ENCODE measurements at regions not wholly inside any gene's neighbourhood (a gene's known extent, or its start where the extent isn't known, plus 50 kb on each side); places are given as distances from the start of the nearest gene placed in this dataset.

DNA sequence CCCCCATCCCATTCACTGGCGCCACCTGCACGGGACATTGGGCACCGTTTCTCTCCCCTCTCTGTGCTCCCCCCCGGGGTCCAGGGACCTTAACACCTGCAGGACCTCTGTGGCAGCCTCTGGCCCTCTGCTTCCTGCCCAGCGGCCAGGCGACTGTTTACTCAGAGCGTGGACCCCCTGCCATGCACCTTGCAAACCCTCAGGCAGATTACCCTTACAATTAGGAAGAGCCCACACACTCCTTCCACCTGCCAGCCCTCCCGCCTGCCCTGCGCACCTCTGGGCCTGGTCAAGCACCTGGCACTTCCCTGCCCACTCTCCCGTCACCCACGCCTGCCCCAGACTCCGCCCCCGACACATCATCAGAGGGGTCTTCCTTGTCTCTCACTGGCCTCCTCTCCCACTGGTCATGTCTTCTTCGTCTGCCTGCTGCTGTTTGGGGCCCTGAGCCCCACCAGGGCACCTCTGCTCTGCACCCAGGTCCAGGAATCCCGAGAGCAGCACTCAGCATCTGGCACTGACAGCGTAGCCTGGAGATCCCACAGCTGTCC is 281.3 kb upstream of the IRX4 start:
- TF ChIP-seq, protein P1, sequence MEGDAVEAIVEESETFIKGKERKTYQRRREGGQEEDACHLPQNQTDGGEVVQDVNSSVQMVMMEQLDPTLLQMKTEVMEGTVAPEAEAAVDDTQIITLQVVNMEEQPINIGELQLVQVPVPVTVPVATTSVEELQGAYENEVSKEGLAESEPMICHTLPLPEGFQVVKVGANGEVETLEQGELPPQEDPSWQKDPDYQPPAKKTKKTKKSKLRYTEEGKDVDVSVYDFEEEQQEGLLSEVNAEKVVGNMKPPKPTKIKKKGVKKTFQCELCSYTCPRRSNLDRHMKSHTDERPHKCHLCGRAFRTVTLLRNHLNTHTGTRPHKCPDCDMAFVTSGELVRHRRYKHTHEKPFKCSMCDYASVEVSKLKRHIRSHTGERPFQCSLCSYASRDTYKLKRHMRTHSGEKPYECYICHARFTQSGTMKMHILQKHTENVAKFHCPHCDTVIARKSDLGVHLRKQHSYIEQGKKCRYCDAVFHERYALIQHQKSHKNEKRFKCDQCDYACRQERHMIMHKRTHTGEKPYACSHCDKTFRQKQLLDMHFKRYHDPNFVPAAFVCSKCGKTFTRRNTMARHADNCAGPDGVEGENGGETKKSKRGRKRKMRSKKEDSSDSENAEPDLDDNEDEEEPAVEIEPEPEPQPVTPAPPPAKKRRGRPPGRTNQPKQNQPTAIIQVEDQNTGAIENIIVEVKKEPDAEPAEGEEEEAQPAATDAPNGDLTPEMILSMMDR (IDR thresholded peaks at IDR 0.05): no peak
- no peak for TF ChIP-seq EP300 (IDR thresholded peaks at IDR 0.05)
